Neural progenitor cell (in vitro differentiated cells): ENCODE measurements at regions not wholly inside any gene's neighbourhood (a gene's known extent, or its start where the extent isn't known, plus 50 kb on each side); places are given as distances from the start of the nearest gene placed in this dataset.

Experiments
- DNase-seq: peaks from one replicate; pipeline ENCODE4 v3.0.0-alpha.2; 2016; ENCODE audit warnings: low spot score
- H2AFZ ChIP-seq: fragments of 200-600 bp; sonication (generic); replicated peaks from 2 replicates; pipeline ENCODE4 v1.6.1; 2016; ENCODE audit warnings: antibody characterized with exemption
- H3F3A ChIP-seq: fragments of 200-600 bp; sonication (generic); 2 replicates; pipeline ENCODE4 v1.6.1; 2016; ENCODE audit warnings: antibody characterized with exemption, low read depth
- H3K27ac ChIP-seq: fragments of 200-600 bp; sonication (generic); 2 replicates; pipeline ENCODE4 v1.5.1; 2016; ENCODE audit warnings: mild to moderate bottlenecking
- H3K27me3 ChIP-seq: fragments of 200-600 bp; sonication (generic); 2 replicates; pipeline ENCODE4 v1.6.1; 2016; ENCODE audit warnings: mild to moderate bottlenecking, moderate library complexity
- H3K36me3 ChIP-seq: fragments of 200-600 bp; sonication (generic); 2 replicates; pipeline ENCODE4 v1.5.1; 2016
- H3K4me1 ChIP-seq: fragments of 200-600 bp; sonication (generic); 2 replicates; pipeline ENCODE4 v1.6.1; 2016; ENCODE audit warnings: mixed run types
- H3K4me2 ChIP-seq: fragments of 200-600 bp; sonication (generic); 2 replicates; pipeline ENCODE4 v1.6.1; 2016
- H3K4me3 ChIP-seq: fragments of 200-600 bp; sonication (generic); 2 replicates; pipeline ENCODE4 v1.5.1; 2016
- H3K79me2 ChIP-seq: fragments of 200-600 bp; sonication (generic); 2 replicates; pipeline ENCODE4 v1.6.1; 2016; ENCODE audit warnings: low read depth
- H3K9ac ChIP-seq: fragments of 200-600 bp; sonication (generic); 2 replicates; pipeline ENCODE4 v1.6.1; 2016
- H3K9me3 ChIP-seq: fragments of 200-600 bp; sonication (generic); 2 replicates; pipeline ENCODE4 v1.5.1; 2016; ENCODE audit warnings: low read depth
- H4K20me1 ChIP-seq: fragments of 200-600 bp; sonication (generic); 2 replicates; pipeline ENCODE4 v1.6.1; 2016; ENCODE audit warnings: low read depth
- H3K27ac Mint-ChIP-seq: 3 replicates; pipeline ENCODE4 v1.8.0; 2021; ENCODE audit warnings: mixed read lengths
- H3K27me3 Mint-ChIP-seq: 2 replicates; pipeline ENCODE4 v1.8.0; 2022; ENCODE audit warnings: low read depth, mild to moderate bottlenecking, inconsistent platforms, moderate library complexity, mixed read lengths; ENCODE audit not compliant: insufficient read depth
- H3K36me3 Mint-ChIP-seq: 3 replicates; pipeline ENCODE4 v1.8.0; 2021; ENCODE audit warnings: mixed read lengths
- H3K4me1 Mint-ChIP-seq: 3 replicates; pipeline ENCODE4 v1.8.0; 2021; ENCODE audit warnings: mixed read lengths
- H3K4me3 Mint-ChIP-seq: 3 replicates; pipeline ENCODE4 v1.8.0; 2021; ENCODE audit warnings: mild to moderate bottlenecking, moderate library complexity, mixed read lengths
- H3K9me3 Mint-ChIP-seq: 3 replicates; pipeline ENCODE4 v1.8.0; 2020; ENCODE audit warnings: mixed read lengths
- CTCF ChIP-seq: fragments of 200-600 bp; sonication (generic); IDR thresholded peaks from 2 replicates; pipeline ENCODE4 v1.5.1; 2017; ENCODE audit warnings: antibody characterized with exemption, mild to moderate bottlenecking
- EZH2 ChIP-seq: fragments of 200-600 bp; sonication (generic); IDR thresholded peaks from 2 replicates; pipeline ENCODE4 v1.6.1; 2017; ENCODE audit warnings: antibody characterized with exemption, mild to moderate bottlenecking, moderate library complexity
- EZH2phosphoT487 ChIP-seq: fragments of 200-600 bp; sonication (generic); IDR thresholded peaks from 2 replicates; pipeline ENCODE4 v1.6.1; 2017; ENCODE audit warnings: antibody characterized with exemption

GRCh38 chr1:18565321-18565720 lies 65.3 kb upstream of the PAX7 start:
- Mint-ChIP-seq H3K4me1 (peaks cover 4% of the 10 kb centered on the region), H3K27ac (no peak overlapping the region), H3K36me3 (no peaks in the 10 kb centered on the region), H3K27me3 (no peaks in the 10 kb centered on the region), H3K4me3 (no peak overlapping the region), H3K9me3 (no peaks in the 10 kb centered on the region)
- TF ChIP-seq EZH2 (no peak), EZH2phosphoT487 (no peak), CTCF (no peak)
- H2AFZ ChIP-seq: no peak overlapping the region
- no peak overlapping the region for H3K9ac ChIP-seq
- no peaks in the 10 kb centered on the region for H3K36me3 ChIP-seq
- H3F3A ChIP-seq: peaks cover 11% of the 10 kb centered on the region
- no peak for DNase-seq
- no peaks in the 10 kb centered on the region for H3K27me3 ChIP-seq
- H3K4me2 ChIP-seq: peak overlapping the region; percentile 19
- H3K9me3 ChIP-seq: no peaks in the 10 kb centered on the region
- no peak overlapping the region for H3K27ac ChIP-seq
- no peaks in the 10 kb centered on the region for H3K79me2 ChIP-seq
- peaks cover 9% of the 10 kb centered on the region for H3K4me1 ChIP-seq
- H4K20me1 ChIP-seq: no peaks in the 10 kb centered on the region
- no peak overlapping the region for H3K4me3 ChIP-seq

- H3K9me3 Mint-ChIP-seq: no peaks in the 10 kb centered on the region
- H3K9me3 ChIP-seq: no peaks in the 10 kb centered on the region
- no peaks in the 10 kb centered on the region for H3K36me3 Mint-ChIP-seq
- H3F3A ChIP-seq: peaks cover 11% of the 10 kb centered on the region
- H3K27me3 Mint-ChIP-seq: peaks cover 7% of the 10 kb centered on the region
- no peaks in the 10 kb centered on the region for H3K27me3 ChIP-seq
- H3K4me1 Mint-ChIP-seq: peaks cover 4% of the 10 kb centered on the region
- DNase-seq: no peak
- no peaks in the 10 kb centered on the region for H3K36me3 ChIP-seq
- no peak overlapping the region for H3K27ac Mint-ChIP-seq
- H3K79me2 ChIP-seq: no peaks in the 10 kb centered on the region
- no peak for TF ChIP-seq EZH2
- no peak for TF ChIP-seq EZH2phosphoT487
- no peak for TF ChIP-seq CTCF
- H2AFZ ChIP-seq: no peak overlapping the region
- no peak overlapping the region for H3K4me3 ChIP-seq
- no peak overlapping the region for H3K27ac ChIP-seq
- no peak overlapping the region for H3K4me3 Mint-ChIP-seq
- peaks cover 9% of the 10 kb centered on the region for H3K4me1 ChIP-seq
- no peak overlapping the region for H3K9ac ChIP-seq
- H3K4me2 ChIP-seq: no peak overlapping the region
- no peaks in the 10 kb centered on the region for H4K20me1 ChIP-seq
Observed at GRCh38 chr1:18568489-18568888, 62.2 kb upstream of the PAX7 start.

- no peaks in the 10 kb centered on the region for H3K4me1 Mint-ChIP-seq
- Histone ChIP-seq H3K9ac (no peak overlapping the region), H3K4me1 (peaks cover 9% of the 10 kb centered on the region), H3K4me3 (no peak overlapping the region), H4K20me1 (no peaks in the 10 kb centered on the region), H3K9me3 (no peaks in the 10 kb centered on the region), H3K36me3 (no peaks in the 10 kb centered on the region), H2AFZ (no peak overlapping the region), H3K79me2 (no peaks in the 10 kb centered on the region), H3F3A (peaks cover 10% of the 10 kb centered on the region), H3K27ac (no peak overlapping the region), H3K27me3 (no peaks in the 10 kb centered on the region), H3K4me2 (no peak overlapping the region)
- peaks cover 7% of the 10 kb centered on the region for H3K27me3 Mint-ChIP-seq
- TF ChIP-seq EZH2phosphoT487: no peak
- no peaks in the 10 kb centered on the region for H3K36me3 Mint-ChIP-seq
- H3K4me3 Mint-ChIP-seq: no peak overlapping the region
- no peak for DNase-seq
- no peak overlapping the region for H3K27ac Mint-ChIP-seq
- H3K9me3 Mint-ChIP-seq: no peaks in the 10 kb centered on the region
Observed at GRCh38 chr1:18569251-18569650, 61.4 kb upstream of the PAX7 start.

- H3K27ac ChIP-seq: no peak overlapping the region
- H3K79me2 ChIP-seq: no peaks in the 10 kb centered on the region
- H4K20me1 ChIP-seq: no peaks in the 10 kb centered on the region
- Mint-ChIP-seq H3K9me3 (no peaks in the 10 kb centered on the region), H3K4me3 (no peak overlapping the region), H3K4me1 (no peaks in the 10 kb centered on the region), H3K27me3 (peaks cover 7% of the 10 kb centered on the region), H3K27ac (no peak overlapping the region), H3K36me3 (no peaks in the 10 kb centered on the region)
- peaks cover 3% of the 10 kb centered on the region for H3K4me1 ChIP-seq
- DNase-seq: no peak
- H3F3A ChIP-seq: peaks cover 3% of the 10 kb centered on the region
- H2AFZ ChIP-seq: no peak overlapping the region
- no peaks in the 10 kb centered on the region for H3K9me3 ChIP-seq
- no peaks in the 10 kb centered on the region for H3K27me3 ChIP-seq
- no peak overlapping the region for H3K4me3 ChIP-seq
- H3K9ac ChIP-seq: no peak overlapping the region
- H3K4me2 ChIP-seq: no peak overlapping the region
- no peaks in the 10 kb centered on the region for H3K36me3 ChIP-seq
- TF ChIP-seq CTCF: no peak
Observed at GRCh38 chr1:18569811-18570545, 60.7 kb upstream of the PAX7 start.
